GM21723 (cell line): ENCODE measurements at regions not wholly inside any gene's neighbourhood (a gene's known extent, or its start where the extent isn't known, plus 50 kb on each side); places are given as distances from the start of the nearest gene placed in this dataset.

Experiments used
- ATAC-seq: cut with Tn5 transposase; IDR thresholded peaks from one replicate; pipeline ENCODE4 v1.9.1; 2021; ENCODE audit warnings: mild to moderate bottlenecking, moderate library complexity; ENCODE audit not compliant: unreplicated experiment

DNA sequence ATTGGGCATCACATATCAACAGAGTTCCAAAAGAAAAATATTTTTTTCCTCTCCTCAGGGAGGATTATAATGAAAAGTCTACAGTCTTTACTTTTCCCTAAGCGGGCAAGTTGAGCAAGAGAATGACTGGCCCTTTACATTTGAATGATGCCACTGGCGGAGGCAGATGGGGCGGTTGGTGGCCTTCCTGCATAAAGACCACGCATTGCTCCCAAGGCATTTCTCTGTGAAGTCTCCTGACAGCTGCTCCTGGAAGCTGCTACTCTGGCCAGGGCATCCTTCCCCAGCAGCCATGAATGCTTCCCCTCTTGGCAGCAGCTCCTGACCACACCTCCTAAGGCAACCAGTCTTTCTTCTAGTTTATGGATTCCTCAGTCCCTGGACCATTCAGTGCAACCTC lies 161.1 kb upstream of the RRP15 start:
- ATAC-seq = no peak

DNA sequence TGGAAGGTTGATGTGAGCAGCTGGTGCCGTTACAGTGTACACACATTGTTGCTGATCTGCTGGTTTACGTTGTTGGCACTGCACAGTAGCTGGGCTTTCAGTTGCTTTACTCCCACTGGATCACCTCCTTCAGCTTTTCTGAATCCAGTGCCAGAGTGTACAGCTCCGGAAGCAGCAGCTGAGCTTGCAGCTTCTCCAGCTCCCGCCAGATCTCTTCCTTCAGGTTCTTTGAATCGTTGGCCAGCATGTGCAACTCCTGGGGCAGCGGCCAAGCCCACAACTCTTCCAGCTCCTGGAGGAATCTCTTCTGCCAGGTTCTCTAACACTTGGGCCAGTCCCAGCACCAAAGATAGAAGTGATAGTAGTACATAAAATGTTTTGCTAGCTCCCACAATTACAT lies 149.7 kb upstream of the RRP15 start:
- no peak for ATAC-seq

DNA sequence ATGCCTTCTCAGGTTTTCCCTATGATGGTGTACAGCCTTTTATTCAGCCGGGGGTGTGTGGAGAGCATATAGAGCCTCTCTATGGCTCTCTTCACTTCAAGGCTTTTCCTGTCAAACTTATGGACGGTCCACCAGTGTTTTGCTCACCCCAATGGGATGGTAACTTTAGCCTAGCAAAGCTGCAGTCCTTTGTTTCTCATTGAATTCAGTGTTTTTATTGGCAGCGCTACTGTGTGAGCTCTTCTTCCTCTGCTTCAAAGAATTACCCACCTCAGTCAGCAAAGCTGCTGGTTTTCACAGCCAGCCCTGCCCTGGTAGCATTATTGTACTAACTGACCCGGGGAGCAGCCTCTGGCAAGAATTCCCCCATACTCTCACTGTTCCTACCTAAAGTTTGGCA lies 145.3 kb upstream of the RRP15 start:
- no peak for ATAC-seq

DNA sequence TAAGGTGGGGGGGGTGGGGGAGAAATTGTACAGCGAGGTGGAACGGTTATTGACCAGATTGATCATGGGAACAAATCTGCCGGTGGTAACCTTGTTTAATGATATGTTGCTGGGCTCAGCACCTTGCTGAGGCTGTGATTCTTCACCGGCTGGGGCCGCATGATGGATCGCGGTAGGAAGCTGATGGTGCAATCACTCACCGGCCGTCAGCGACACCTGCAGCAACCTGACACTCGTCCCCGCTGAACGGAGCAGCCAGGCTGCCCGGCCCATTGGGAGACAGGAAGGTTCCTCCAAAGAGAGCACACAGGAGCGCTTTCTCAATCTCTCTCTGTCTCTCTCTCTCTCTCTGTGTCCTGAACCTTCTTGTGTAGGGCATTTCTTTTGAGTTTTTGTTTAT lies 128.5 kb upstream of the RRP15 start:
- ATAC-seq = no peak

DNA sequence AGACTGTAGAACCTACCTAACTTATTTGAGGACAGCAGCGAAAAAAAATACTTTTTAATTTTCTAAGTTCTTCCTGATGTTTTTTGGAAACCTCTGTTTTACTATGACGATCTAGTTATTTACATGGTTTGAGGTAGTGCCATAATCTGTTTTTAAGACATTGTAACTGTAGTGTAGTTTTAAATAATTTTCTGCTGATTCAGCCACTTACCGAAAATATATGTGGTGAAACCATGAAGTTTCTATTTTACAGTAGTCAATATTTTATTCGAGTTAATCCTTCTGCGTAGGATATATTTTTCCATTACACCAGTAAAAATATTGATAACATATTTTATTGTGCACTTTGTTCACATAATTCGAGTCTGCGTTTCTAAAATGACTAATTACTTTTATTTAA lies 121.7 kb upstream of the RRP15 start:
- no peak for ATAC-seq

DNA sequence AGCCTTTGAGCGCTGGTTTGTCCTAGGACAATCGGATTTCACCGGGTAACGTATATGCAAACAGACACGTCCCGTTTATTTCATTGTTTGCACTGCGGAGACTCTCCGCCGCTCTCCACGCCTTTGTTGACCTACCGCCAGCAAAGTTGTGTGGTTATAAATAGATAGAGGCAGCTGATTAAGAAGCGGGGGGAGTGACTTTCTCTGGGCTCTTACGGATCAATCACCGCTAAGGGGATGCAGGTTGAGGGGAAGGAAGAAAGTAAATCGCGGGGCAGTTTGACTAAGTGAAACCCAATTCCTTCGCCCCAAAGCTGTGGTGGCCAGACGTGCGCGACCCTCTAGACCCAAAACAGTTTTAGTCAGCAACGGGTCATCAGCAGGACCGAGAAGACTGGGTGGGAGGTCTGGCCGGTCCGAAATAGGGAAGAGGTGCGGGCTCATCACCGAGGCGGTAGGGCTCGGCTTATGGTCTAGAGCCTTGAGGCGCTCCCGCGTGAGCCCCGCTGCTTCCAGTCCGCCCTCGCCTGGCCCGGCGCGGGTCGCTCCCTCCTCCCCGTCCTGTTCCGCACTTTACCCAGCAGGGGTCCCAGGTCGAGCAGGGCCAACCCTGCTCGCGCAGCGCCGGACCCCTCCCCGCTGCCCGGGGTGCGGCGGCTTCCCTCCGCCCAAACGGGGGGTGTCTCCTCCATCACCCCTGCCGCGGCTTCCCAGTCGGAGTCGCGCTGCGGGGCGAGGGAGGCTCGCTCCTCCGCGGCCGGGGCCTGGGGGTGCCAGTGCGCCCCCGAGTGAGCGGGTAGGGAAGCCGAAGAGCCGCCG lies 120.8 kb upstream of the RRP15 start:
- peak; percentile 56 for ATAC-seq

DNA sequence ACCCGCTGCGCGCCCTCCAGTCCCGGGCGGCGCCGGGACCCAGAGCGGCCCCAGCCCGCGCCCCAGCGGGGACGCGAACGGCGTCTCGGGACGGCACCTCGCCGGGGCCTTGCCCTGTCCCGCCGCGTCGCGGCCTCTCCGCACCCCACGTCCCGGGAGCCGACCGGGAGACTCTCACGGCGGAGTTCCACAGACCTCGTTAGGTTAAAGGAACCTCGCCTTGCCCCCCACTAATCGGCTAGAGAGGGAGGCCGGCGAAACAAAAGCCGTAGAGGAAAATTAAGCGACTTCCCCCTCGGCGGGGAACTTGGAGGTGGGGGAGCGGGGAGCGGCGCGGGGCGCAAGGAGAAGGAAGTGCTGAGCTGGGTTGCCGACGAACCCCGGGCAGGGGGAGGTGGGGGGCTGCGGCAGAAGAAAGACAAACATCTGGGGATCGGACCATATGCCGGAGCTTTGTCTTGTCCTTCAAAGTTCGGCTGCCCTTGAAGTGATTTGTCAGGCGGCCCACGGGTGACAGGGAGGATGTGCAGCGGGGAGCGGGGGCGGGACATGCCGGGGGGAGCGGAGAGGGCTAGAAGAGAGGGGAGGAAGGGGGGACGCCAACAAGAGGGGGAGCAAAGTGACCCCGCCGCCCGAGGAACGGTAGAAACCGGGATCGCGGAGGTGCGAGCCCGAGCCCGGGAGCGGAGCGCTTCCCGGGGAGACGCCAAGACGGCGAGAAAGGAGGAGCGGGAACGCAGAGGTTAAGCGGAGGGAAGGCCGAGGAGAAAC lies 120.0 kb upstream of the RRP15 start:
- peak; percentile 61 for ATAC-seq

DNA sequence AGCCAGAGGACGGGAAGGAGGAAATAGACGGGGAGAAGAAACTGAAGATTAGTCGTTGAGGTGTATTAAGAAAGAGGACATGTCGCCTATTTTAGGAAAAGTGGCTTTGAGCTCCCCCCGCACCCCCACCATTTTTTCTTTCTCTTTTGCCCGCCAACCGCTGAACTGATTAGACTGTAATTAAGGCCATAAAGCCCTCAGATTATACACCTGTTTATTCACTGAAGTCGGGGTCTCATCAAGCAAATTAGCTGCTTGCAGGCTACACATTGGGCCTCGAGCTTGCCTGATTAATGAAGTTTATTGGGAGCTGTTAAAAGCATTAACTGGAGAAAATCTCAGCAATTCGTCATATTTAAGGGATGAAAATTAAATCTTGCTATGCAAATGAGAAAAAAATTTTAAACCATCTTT lies 119.4 kb upstream of the RRP15 start:
- ATAC-seq = no peak

DNA sequence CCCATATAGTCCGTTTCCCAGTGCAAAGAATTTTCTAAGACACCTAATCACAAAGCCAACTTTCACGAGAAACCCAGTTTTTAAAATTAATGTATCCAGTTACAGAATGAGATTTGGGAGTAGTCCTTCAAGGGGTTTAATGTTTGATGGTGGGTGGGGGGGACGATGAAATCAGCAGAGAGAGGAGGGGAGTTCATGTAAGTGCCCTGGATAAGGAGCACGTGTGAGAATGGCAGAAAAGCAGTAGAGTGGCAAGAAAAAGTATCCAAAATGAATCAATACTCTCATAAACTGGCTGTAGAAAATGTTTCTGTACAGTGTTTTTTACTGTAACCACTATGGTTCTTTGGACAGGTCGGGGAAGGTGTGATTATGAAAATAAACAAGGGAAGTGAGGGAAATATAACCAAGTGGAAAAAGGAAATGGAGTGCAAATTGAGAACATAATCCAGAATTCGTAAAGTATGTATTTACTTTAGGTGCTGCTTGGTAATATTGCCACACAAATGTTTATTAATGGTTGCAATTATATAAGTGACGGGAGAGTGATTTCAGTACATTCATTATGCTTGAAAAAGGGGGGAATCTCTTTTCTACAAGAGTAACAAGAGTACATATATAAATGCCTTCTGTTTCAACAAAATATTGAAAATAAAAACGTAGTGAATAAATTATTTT lies 118.7 kb upstream of the RRP15 start:
- ATAC-seq = no peak

DNA sequence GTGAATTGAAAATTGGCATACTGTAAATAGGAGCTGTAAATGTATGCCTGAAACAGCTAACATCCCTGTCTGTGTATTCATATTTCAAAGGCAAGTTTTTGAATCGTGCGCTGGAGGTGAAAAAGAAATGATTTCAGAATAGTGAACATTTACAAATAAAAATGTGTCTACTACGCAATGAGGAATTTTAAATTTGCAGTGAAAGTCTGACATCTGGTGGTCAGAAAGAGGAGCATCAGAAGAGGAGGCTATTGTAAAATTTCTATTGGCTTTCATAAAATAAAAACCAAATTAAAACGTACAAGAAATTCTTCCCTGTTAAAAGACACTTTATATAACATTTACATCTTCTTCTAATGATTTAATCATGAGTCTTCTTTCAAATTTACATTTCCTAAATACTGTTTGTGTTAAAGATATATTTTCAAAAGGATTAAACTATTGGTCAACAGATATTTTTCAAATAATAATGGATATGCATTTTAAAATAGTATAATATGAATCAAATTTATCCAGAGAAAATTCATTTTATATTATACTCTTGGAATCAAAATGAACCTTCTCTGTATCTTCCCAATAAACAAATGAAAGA lies 113.7 kb upstream of the RRP15 start:
- no peak for ATAC-seq

DNA sequence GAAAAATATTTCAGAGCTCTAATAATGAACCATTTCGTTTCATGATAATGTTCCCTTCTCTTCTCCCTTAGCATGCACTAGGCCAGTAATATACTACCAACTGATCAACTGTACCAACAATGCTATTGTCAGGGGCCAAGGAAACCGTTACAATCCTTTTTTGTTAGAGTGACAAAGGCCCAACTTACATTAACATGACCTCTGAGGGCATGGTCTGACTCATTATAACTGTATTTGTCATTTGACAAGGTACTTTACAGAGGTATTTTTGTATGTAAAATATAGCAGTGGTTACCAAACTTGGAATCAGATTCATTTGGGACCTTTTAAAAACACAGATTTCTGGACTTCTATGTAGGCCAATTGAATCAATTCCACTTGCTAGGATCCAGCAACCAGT lies 102.6 kb upstream of the RRP15 start:
- no peak for ATAC-seq

DNA sequence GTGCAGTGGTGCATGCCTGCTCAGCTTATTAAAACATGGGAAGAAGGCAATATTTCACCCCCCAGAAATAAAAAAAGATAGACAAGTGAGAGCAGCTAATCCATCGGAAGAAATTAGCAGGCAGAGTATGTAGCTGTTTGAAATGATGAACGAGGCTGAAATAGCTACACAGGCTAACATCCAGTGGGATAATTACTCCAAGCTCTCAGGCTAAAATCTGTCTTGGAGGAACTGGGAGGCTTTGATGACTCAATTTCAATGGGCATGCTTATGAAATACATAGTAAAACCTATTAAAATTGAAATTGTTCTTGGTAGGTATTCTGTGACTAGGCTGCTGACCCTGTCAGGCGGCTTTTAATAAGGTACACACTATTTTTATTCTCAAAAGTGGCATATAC lies 84.1 kb upstream of the RRP15 start:
- no peak for ATAC-seq

DNA sequence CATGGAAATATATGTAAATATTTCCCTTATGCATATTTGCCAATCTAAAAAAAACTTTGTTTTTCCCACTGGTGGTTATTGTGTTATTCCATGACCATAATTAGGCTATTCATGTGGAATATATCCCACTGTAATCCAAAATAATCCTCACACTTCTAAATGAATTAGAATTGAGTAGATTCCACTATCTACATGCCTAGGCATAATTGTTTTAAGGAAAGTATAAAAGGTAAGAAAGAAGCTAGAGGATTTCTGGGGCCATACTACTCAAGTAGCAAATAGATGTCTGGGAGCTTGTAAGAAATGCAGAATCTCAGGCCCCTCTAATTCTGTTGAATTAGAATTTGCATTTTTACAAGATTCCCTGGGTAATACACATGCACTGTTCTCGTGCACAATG lies 83.5 kb upstream of the RRP15 start:
- no peak for ATAC-seq

DNA sequence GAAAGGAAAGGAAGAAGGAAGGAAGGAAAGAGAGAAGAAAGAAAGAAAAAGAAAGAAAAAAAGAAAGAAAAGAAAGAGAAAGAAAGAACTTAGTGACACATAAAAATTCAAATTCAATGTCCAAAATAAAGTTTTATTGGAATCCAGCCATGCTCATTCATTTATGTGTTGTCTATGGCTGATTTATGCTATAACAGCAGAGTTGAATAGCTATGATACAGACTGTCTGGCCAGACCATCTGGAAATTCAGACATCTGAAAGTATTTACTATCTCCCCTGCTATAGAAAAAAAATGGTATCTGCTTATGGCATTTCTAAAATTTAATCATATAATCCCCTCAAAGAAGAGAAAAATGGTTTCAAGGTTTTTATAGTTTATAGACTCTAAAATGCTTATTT lies 79.4 kb upstream of the RRP15 start:
- ATAC-seq = no peak

DNA sequence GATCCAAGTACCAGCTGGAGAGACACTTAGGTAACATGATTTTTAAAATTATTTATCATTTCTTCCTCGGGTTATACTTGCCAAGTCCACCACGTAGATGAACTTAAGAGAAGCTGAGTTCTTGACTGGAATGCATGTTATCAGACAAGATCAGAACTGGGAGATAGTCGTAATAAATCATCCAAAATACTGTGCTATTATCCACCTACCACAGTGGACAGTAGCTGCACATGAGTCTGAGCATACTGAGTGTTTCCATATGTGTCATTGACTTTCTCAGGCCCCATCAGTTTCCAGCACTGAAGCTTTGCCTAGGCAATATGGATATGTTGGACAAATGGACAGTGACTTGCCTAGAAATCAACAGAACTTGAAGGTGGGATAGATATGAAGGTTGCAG lies 77.9 kb upstream of the RRP15 start:
- no peak for ATAC-seq

DNA sequence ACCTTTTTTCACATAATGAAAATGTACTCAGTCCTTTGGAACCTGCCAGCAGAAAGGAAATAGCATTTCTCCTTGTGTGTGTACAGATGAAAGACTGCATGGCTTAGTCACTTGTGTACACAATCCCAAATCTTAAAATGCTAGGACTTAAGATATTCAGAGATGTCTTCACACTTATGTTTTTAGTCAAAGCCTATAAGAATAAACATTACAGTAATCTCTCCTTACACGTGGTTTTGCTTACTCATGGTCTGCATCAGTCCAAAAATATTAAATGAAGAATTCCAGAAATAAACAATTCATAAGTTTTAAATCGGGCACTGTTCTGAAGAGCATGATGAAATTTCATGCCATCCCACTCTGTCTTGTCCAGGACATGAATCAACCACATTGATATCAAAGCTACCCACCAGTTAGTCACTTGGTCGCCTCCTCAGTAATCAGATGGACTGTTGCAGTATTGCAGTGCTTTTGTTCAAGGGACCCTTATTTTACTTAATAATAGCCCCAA lies 75.7 kb upstream of the RRP15 start:
- ATAC-seq = no peak

DNA sequence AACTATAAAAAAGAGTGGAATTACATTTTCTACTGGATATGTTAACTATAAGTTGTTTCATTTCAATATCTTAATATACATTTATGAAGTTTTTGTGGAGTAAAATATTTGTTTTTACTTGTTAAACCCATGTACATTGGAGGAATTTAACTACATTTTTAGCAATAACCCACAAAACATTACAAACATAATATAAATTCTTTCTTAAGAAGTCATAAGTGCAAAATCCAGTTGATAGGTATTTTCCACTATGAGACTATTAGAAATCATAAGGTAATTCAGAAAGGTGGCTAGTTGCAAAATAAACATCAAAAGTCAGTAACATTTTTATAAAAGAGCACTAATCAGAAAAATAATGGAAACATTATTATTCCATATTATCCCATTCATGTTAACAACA lies 73.9 kb upstream of the RRP15 start:
- ATAC-seq = no peak

DNA sequence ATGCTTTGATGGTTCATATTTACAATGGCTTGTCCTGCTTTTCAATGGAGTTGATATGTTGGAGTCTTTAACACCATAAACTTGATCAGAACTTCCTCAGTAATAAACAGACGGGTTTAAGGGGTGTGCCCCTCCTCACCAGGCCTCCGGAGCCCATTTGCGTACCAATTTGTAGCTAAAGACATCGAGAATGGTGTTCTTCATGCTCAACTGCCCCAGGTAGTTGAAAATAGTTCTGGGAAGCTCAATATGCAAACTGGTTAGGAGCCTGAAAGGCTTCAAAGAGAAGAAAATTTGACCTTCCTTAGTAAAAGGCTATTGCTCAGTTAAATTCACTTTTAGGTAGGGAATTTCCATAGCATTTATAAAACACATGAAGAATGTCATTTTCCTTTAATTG lies 68.1 kb upstream of the RRP15 start:
- peak; percentile 64 for ATAC-seq

DNA sequence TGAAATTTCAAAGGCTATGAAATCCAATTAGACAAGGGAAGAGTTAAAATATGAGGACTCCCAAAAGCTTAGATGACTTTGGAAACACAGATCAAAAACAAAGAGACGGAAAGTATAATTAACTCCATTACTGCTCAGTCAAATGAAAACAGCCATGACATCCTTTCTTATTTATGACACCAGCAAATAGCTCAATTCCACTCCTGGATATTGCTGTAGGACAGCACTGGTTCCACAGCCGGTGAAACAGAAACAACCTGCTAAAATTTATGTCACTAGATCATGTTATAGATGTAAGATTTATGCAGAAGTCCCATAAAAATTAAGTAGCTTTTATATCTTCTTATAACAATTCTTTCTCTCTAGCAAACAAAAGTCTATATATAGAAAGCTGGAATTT lies 65.6 kb upstream of the RRP15 start:
- no peak for ATAC-seq

DNA sequence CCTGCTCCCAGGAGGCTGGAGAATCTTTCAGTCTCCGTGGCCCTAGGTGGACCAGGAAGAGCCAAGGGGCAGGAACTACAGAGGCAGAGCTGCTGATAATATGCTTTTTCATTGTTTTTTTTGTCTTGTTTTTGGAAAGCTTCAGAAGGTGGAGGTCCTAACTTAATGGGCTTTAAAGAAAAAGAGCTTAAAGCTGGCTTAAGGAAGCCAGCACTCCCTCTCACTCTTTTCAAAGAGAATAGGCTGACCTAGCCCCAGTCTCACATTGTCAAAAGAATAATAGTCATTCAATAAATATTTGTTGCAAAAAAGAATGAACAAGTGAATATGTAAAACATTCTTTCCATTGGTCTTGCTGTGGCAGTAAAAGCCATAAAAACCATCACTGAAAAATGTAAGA lies 61.0 kb upstream of the RRP15 start:
- no peak for ATAC-seq

DNA sequence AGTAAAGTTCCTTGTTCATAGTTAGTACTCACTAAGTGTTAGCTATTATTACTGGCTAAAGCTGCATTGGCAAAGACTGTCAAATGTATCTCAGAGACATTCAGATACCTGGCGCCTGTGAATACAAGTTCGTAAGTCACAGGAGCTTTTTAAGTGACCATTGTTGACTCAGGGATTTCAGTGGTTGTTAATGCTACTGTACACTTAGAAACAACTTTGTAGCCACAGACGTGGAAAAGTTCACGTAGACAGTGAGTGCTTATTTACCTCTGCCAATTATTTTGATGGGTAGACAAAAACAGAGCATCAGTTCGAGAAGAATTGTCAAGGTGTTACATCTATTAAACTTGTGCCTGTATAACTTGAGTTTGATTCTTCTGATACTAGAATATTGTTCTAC lies 59.1 kb upstream of the RRP15 start:
- ATAC-seq = no peak
